GM12872 (cell line): ENCODE measurements at regions not wholly inside any gene's neighbourhood (a gene's known extent, or its start where the extent isn't known, plus 50 kb on each side); places are given as distances from the start of the nearest gene placed in this dataset.

Source experiments
- CTCF ChIP-seq: IDR thresholded peaks from 3 replicates; pipeline ENCODE4 v1.5.1; 2011; ENCODE audit warnings: low read depth, mild to moderate bottlenecking, low read length, moderate library complexity; ENCODE audit not compliant: insufficient read depth

DNA sequence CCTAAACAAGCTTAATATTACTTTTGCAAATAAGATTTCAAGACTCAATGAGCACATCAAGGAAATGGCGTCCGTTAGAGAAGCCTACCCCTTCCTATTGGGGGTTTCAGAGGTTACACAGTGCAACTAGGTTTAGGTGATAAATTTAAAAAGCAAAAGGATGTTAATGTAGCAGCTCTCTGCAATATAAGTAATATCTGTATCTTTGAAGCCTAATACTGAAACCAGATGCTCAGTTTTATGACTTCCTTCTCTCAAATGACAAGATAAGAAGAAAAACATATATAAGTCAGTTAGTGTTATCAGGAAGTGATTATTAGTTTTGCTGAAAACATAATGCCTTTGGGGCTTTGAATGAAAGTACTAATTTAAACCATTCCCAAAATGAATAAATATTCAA is 54.3 kb upstream of the MED13 start:
- TF ChIP-seq CTCF = no peak
